HCT116 (cell line): ENCODE measurements at regions not wholly inside any gene's neighbourhood (a gene's known extent, or its start where the extent isn't known, plus 50 kb on each side); places are given as distances from the start of the nearest gene placed in this dataset.

Source experiments
- ATAC-seq: fragments of 200-7000 bp; cut with Tn5 transposase; 2 replicates; pipeline ENCODE4 v1.9.1; 2020; ENCODE audit warnings: mild to moderate bottlenecking, moderate library complexity
- BruUV-seq: library from RNA; stranded (reverse); fragments of 400-500 nt; replicated peaks from 2 replicates; lab custom pipeline; 2021; lab: Mats Ljungman, UMichigan
- CTCF ChIA-PET: fragments of 300-600 bp; sonication (Branson Sonifier 250); formaldehyde crosslinking; loops from one replicate; lab custom pipeline; 2021; ENCODE audit warnings: antibody characterized with exemption; lab: Charles Lee
- POLR2A ChIA-PET: fragments of 300-600, 350-600 bp; sonication (Branson Sonifier 250); formaldehyde crosslinking; loops from one replicate; lab custom pipeline; 2021; ENCODE audit warnings: antibody characterized with exemption; lab: Charles Lee
- RAD21 ChIA-PET, 2 experiments: fragments of 300-600 bp; sonication (Branson Sonifier 250); formaldehyde crosslinking; loops; one replicate each; lab custom pipeline; 2023; ENCODE audit warnings: low total read pairs in 2 of 2; ENCODE audit not compliant: uncharacterized antibody in 2 of 2, unreplicated experiment in 2 of 2, low non-redundant PET in 1 of 2; lab: Charles Lee
- DNase-seq: peaks from one replicate; pipeline ENCODE4 v3.0.0-alpha.2; 2010; ENCODE audit warnings: low read depth, low spot score
- H2AFZ ChIP-seq: fragments of 200-600 bp; shearing (Covaris generic), sonication (generic); 2 replicates; pipeline ENCODE4 v1.6.1; 2017; ENCODE audit warnings: low read depth, mixed run types, mixed read lengths, antibody characterized with exemption, low read length; ENCODE audit not compliant: poor library complexity, severe bottlenecking
- H3K27ac ChIP-seq: 2 replicates; pipeline ENCODE4 v1.5.1; 2012; ENCODE audit warnings: low read depth, low read length
- H3K27me3 ChIP-seq: fragments of 200-600 bp; sonication (generic); 2 replicates; pipeline ENCODE4 v1.6.1; 2016; ENCODE audit warnings: mixed run types, low read length, mixed read lengths; ENCODE audit not compliant: insufficient read depth
- H3K36me3 ChIP-seq, 2 experiments: fragments of 200-500 bp in 1 of 2; fragments of 200-600 bp in 1 of 2; sonication (Bioruptor generic) in 1 of 2; sonication (generic) in 1 of 2; 2 replicates each; pipeline versions ENCODE4 v1.5.1 to v1.6.1; 2014 to 2016; ENCODE audit warnings: low read length in 2 of 2, inconsistent platforms in 1 of 2, mixed read lengths in 1 of 2, mixed run types in 1 of 2; ENCODE audit not compliant: insufficient read depth in 2 of 2, control insufficient read depth in 1 of 2
- H3K4me1 ChIP-seq, 2 experiments: fragments of 200-600 bp in 1 of 2; sonication (generic) in 1 of 2; 2 replicates each; pipeline versions ENCODE4 v1.5.1 to v1.6.1; 2012 to 2017; ENCODE audit warnings: low read length in 2 of 2, inconsistent platforms in 1 of 2, mild to moderate bottlenecking in 1 of 2, mixed read lengths in 1 of 2, mixed run types in 1 of 2, moderate library complexity in 1 of 2; ENCODE audit not compliant: insufficient read depth in 2 of 2, control insufficient read depth in 1 of 2
- H3K4me2 ChIP-seq: fragments of 200-600 bp; sonication (generic); 2 replicates; pipeline ENCODE4 v1.6.1; 2017; ENCODE audit warnings: mixed run types, low read length, mixed read lengths
- H3K4me3 ChIP-seq, 2 experiments: fragments of 200-600 bp in 1 of 2; sonication (generic) in 1 of 2; replicated peaks in 1 of 2; 2 replicates each; pipeline ENCODE4 v1.5.1; 2011 to 2016; ENCODE audit warnings: low read length in 2 of 2, control low read depth in 1 of 2, low read depth in 1 of 2, mild to moderate bottlenecking in 1 of 2, mixed read lengths in 1 of 2, mixed run types in 1 of 2
- H3K79me2 ChIP-seq: fragments of 200-600 bp; sonication (generic); 2 replicates; pipeline ENCODE4 v1.6.1; 2017; ENCODE audit warnings: mild to moderate bottlenecking, mixed run types, low read length, moderate library complexity, mixed read lengths; ENCODE audit not compliant: insufficient read depth
- H3K9ac ChIP-seq: fragments of 200-600 bp; sonication (generic); 2 replicates; pipeline ENCODE4 v1.6.1; 2016; ENCODE audit warnings: low read length, mixed read lengths
- H3K9me2 ChIP-seq: fragments of 200-600 bp; sonication (generic), shearing (Covaris generic); 2 replicates; pipeline ENCODE4 v1.6.1; 2017; ENCODE audit warnings: mixed run types, mild to moderate bottlenecking, moderate library complexity; ENCODE audit not compliant: insufficient read depth
- H3K9me3 ChIP-seq, 2 experiments: fragments of 200-500 bp in 1 of 2; fragments of 200-600 bp in 1 of 2; sonication (Bioruptor generic) in 1 of 2; sonication (generic) in 1 of 2; 2 replicates each; pipeline ENCODE4 v1.6.1; 2014 to 2017; ENCODE audit warnings: low read length in 2 of 2, mixed read lengths in 2 of 2, inconsistent platforms in 1 of 2, low read depth in 1 of 2, mild to moderate bottlenecking in 1 of 2, mixed run types in 1 of 2, moderate library complexity in 1 of 2; ENCODE audit not compliant: control insufficient read depth in 1 of 2, insufficient read depth in 1 of 2
- H4K20me1 ChIP-seq: fragments of 200-600 bp; sonication (generic), shearing (Covaris generic); 2 replicates; pipeline ENCODE4 v1.6.1; 2017; ENCODE audit warnings: mixed run types, mild to moderate bottlenecking, moderate library complexity; ENCODE audit not compliant: insufficient read depth
- CBX3 ChIP-seq: IDR thresholded peaks from 2 replicates; pipeline ENCODE4 v1.6.1; 2012; ENCODE audit warnings: low read depth
- CEBPB ChIP-seq: IDR thresholded peaks from 2 replicates; pipeline ENCODE4 v1.6.1; 2012; ENCODE audit warnings: low read depth
- ELF1 ChIP-seq: IDR thresholded peaks from 2 replicates; pipeline ENCODE4 v1.6.1; 2012; ENCODE audit warnings: low read depth, borderline replicate concordance
- EZH2 ChIP-seq: fragments of 200-600 bp; sonication (generic); IDR thresholded peaks from 2 replicates; pipeline ENCODE4 v1.6.1; 2017; ENCODE audit warnings: antibody characterized with exemption, mixed run types
- EZH2phosphoT487 ChIP-seq: fragments of 200-600 bp; IDR thresholded peaks from 2 replicates; pipeline ENCODE4 v1.6.1; 2018; ENCODE audit warnings: antibody characterized with exemption, borderline replicate concordance
- FOSL1 ChIP-seq: IDR thresholded peaks from 2 replicates; pipeline ENCODE4 v1.6.1; 2012; ENCODE audit warnings: low read depth
- JUND ChIP-seq: IDR thresholded peaks from 2 replicates; pipeline ENCODE4 v1.6.1; 2012
- POLR2AphosphoS5 ChIP-seq: IDR thresholded peaks from 2 replicates; pipeline ENCODE4 v1.6.1; 2011; ENCODE audit warnings: mild to moderate bottlenecking, low read depth, low read length, moderate library complexity
- SIN3A ChIP-seq: IDR thresholded peaks from 2 replicates; pipeline ENCODE4 v1.6.1; 2012; ENCODE audit warnings: low read depth
- SP1 ChIP-seq: IDR thresholded peaks from 2 replicates; pipeline ENCODE4 v1.6.1; 2012; ENCODE audit warnings: low read depth
- SRF ChIP-seq: IDR thresholded peaks from 2 replicates; pipeline ENCODE4 v1.6.1; 2012; ENCODE audit warnings: low read depth
- TCF7L2 ChIP-seq: IDR thresholded peaks from 2 replicates; pipeline ENCODE4 v1.7.0; 2011; ENCODE audit warnings: borderline replicate concordance, inconsistent platforms; ENCODE audit not compliant: insufficient read depth, insufficient read length; ENCODE audit errors: extremely low read depth
- ZNF274 ChIP-seq: fragments of 200-500 bp; sonication (Bioruptor generic); IDR thresholded peaks from 2 replicates; pipeline ENCODE4 v1.6.1; 2014; ENCODE audit warnings: mild to moderate bottlenecking, low read depth, low read length, inconsistent platforms
- intact Hi-C: fragments of 100-400 bp; cut with micrococcal nuclease; formaldehyde crosslinking; loops from 2 replicates; pipeline ENCODE4 v1.10.0; 2022
- TF ChIP-seq, protein P1 (sequence below): IDR thresholded peaks from 2 replicates; pipeline ENCODE4 v1.6.1; 2012
- TF ChIP-seq, protein P2 (sequence below): IDR thresholded peaks from 2 replicates; pipeline ENCODE4 v1.6.1; 2012; ENCODE audit warnings: low read depth
- TF ChIP-seq, protein P3 (sequence below): IDR thresholded peaks from 2 replicates; pipeline ENCODE4 v1.6.1; 2011; ENCODE audit warnings: mild to moderate bottlenecking, low read length, moderate library complexity; ENCODE audit not compliant: insufficient replicate concordance; ENCODE audit errors: extremely low read depth

DNA sequence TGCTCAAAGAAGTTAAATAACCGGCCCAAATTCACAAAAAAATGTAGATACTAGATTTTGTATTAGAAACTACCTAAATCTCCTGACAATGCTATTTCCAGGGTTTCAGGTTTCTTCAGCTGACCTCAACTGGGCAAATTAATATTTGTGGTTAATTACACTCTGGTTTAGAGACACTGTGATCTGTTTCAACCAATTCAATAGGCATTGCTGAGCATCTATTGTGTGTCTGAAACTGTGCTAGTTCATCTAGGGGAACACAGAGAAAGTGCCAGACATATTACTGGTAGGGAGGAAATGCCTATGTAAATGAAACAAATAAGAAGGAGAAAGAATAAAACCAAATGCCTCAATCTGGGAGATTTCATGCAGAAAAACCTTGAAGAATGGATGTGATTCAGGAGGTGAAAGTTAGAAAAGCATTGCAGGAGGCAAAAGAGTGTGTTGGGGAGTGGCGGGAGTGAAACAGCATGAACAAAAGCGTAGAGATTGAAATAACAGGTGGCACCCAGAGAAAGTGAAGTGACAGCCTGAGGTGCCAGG lies 51.3 kb upstream of the IVNS1ABP start:
- no TSS peak for BruUV-seq
- POLR2A ChIA-PET, result no interaction called here
- no peak overlapping the region for H2AFZ ChIP-seq

DNA sequence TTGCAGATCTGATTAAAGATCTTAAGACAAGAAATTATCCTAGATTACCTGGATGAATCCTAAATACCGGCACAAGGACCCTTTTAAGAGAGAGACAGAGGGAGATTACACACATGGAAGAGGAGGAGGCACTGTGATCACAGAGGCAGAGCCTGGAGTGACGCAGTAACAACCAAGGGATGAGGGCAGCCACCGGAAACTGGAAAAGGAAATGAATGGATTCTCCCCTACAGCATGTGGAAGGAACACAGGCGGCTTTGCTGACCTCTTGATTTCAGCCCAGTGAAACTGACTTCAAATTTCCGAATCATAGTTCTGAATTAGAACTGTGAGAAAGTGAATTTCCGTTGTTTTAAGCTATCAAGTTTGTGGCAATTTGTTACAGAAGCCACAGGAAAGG lies 50.2 kb upstream of the IVNS1ABP start:
- Histone ChIP-seq H2AFZ (no peak overlapping the region), H3K9ac (no peak overlapping the region), H3K9me2 (no peaks in the 10 kb centered on the region), H3K9me3 (no peaks in the 10 kb centered on the region), H3K27me3 (no peaks in the 10 kb centered on the region), H4K20me1 (no peaks in the 10 kb centered on the region), H3K27ac (no peak overlapping the region), H3K36me3 (no peaks in the 10 kb centered on the region), H3K4me3 (no peak overlapping the region), H3K79me2 (no peaks in the 10 kb centered on the region), H3K4me2 (no peak overlapping the region), H3K4me1 (no peaks in the 10 kb centered on the region)
- CTCF ChIA-PET, result no interaction called here
- BruUV-seq, result no TSS peak
- intact Hi-C loops, result no loop called here
- ATAC-seq, result no peak
- POLR2A ChIA-PET, result no interaction called here
- DNase-seq, result no peak
- RAD21 ChIA-PET, result interaction anchor here in 1 of 2 experiments (0.7 kb wide), 1 partner anchor 49 kb away, joined by 3 read pairs; no protein-coding TSS in a partner anchor
- no peak for TF ChIP-seq CBX3
- no peak for TF ChIP-seq TCF7L2
- no peak for TF ChIP-seq SP1
- no peak for TF ChIP-seq SIN3A
- TF ChIP-seq, protein P1, sequence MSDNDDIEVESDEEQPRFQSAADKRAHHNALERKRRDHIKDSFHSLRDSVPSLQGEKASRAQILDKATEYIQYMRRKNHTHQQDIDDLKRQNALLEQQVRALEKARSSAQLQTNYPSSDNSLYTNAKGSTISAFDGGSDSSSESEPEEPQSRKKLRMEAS, result no peak
- TF ChIP-seq POLR2AphosphoS5, result no peak
- TF ChIP-seq EZH2phosphoT487, result no peak
- TF ChIP-seq CEBPB, result no peak
- no peak for TF ChIP-seq ELF1
- no peak for TF ChIP-seq SRF
- TF ChIP-seq JUND, result no peak
- TF ChIP-seq, protein P2, sequence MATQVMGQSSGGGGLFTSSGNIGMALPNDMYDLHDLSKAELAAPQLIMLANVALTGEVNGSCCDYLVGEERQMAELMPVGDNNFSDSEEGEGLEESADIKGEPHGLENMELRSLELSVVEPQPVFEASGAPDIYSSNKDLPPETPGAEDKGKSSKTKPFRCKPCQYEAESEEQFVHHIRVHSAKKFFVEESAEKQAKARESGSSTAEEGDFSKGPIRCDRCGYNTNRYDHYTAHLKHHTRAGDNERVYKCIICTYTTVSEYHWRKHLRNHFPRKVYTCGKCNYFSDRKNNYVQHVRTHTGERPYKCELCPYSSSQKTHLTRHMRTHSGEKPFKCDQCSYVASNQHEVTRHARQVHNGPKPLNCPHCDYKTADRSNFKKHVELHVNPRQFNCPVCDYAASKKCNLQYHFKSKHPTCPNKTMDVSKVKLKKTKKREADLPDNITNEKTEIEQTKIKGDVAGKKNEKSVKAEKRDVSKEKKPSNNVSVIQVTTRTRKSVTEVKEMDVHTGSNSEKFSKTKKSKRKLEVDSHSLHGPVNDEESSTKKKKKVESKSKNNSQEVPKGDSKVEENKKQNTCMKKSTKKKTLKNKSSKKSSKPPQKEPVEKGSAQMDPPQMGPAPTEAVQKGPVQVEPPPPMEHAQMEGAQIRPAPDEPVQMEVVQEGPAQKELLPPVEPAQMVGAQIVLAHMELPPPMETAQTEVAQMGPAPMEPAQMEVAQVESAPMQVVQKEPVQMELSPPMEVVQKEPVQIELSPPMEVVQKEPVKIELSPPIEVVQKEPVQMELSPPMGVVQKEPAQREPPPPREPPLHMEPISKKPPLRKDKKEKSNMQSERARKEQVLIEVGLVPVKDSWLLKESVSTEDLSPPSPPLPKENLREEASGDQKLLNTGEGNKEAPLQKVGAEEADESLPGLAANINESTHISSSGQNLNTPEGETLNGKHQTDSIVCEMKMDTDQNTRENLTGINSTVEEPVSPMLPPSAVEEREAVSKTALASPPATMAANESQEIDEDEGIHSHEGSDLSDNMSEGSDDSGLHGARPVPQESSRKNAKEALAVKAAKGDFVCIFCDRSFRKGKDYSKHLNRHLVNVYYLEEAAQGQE, result no peak
- TF ChIP-seq ZNF274, result no peak
- no peak for TF ChIP-seq FOSL1
- TF ChIP-seq, protein P3, sequence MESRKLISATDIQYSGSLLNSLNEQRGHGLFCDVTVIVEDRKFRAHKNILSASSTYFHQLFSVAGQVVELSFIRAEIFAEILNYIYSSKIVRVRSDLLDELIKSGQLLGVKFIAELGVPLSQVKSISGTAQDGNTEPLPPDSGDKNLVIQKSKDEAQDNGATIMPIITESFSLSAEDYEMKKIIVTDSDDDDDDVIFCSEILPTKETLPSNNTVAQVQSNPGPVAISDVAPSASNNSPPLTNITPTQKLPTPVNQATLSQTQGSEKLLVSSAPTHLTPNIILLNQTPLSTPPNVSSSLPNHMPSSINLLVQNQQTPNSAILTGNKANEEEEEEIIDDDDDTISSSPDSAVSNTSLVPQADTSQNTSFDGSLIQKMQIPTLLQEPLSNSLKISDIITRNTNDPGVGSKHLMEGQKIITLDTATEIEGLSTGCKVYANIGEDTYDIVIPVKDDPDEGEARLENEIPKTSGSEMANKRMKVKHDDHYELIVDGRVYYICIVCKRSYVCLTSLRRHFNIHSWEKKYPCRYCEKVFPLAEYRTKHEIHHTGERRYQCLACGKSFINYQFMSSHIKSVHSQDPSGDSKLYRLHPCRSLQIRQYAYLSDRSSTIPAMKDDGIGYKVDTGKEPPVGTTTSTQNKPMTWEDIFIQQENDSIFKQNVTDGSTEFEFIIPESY, result no peak
- no peak for TF ChIP-seq EZH2

More for the DNA sequence above, 51.3 kb upstream of the IVNS1ABP start:
- H4K20me1 ChIP-seq, result no peaks in the 10 kb centered on the region
- TF ChIP-seq CEBPB, result no peak
- no peak for TF ChIP-seq TCF7L2
- ChIA-PET RAD21 (no interaction called here), CTCF (no interaction called here)
- no peaks in the 10 kb centered on the region for H3K4me1 ChIP-seq
- no peak overlapping the region for H3K27ac ChIP-seq
- no peaks in the 10 kb centered on the region for H3K79me2 ChIP-seq
- H3K4me3 ChIP-seq, result no peak overlapping the region
- no peaks in the 10 kb centered on the region for H3K9me3 ChIP-seq
- H3K9ac ChIP-seq, result no peak overlapping the region
- intact Hi-C loops, result no loop called here
- H3K27me3 ChIP-seq, result no peaks in the 10 kb centered on the region
- no peak overlapping the region for H3K4me2 ChIP-seq
- DNase-seq (no peak), ATAC-seq (no peak)
- H3K36me3 ChIP-seq, result no peaks in the 10 kb centered on the region
- H3K9me2 ChIP-seq, result no peaks in the 10 kb centered on the region
